ENCODE measurements at regions not wholly inside any gene's neighbourhood (a gene's known extent, or its start where the extent isn't known, plus 50 kb on each side); places are given as distances from the start of the nearest gene placed in this dataset.

GRCh38 chr4:187184508-187184907 is 460.9 kb upstream of the FAT1 start:
- intact Hi-C loops (cut with micrococcal nuclease) = no loop called here
- no peak for ATAC-seq
- no peak for DNase-seq

DNA sequence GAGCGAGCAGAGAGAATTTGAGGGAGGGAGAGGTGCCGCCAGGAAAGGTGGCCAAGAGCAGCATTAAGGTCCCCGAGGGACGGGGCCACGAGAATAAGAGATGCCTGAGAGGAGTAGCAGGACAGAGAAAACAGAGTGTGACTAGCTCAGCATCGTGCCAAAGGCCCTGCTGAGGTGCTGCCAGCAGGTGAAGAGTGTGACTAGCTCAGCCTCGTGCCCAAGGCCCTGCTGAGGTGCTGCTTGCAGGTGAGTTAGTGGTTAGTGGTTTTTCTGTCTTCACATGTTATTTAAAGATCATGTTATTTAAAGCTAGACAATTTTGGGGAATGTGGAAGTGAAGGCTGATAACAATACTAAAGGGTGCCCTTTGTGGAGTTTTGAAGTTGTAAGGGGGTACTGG is 464.5 kb upstream of the FAT1 start:
- intact Hi-C loops (cut with micrococcal nuclease) = no loop called here
- ATAC-seq (no peak), DNase-seq (no peak)

- DNase-seq (no peak), ATAC-seq (no peak)
- intact Hi-C loops (cut with micrococcal nuclease) = no loop called here
Observed at GRCh38 chr4:187188741-187189140, 465.1 kb upstream of the FAT1 start.

- intact Hi-C loops (cut with micrococcal nuclease) = no loop called here
- DNase-seq (no peak), ATAC-seq (no peak)
Observed at GRCh38 chr4:187190390-187190789, 466.7 kb upstream of the FAT1 start.

GRCh38 chr4:187191676-187192075 is 468.0 kb upstream of the FAT1 start:
- intact Hi-C loops (cut with micrococcal nuclease) = no loop called here
- DNase-seq (no peak), ATAC-seq (no peak)

GRCh38 chr4:187192266-187192665 is 468.6 kb upstream of the FAT1 start:
- no peak for DNase-seq
- ATAC-seq = no peak
- intact Hi-C loops (cut with micrococcal nuclease) = no loop called here

- DNase-seq (no peak), ATAC-seq (no peak)
- intact Hi-C loops (cut with micrococcal nuclease) = no loop called here
Observed at GRCh38 chr4:187193141-187193540, 469.5 kb upstream of the FAT1 start.

DNA sequence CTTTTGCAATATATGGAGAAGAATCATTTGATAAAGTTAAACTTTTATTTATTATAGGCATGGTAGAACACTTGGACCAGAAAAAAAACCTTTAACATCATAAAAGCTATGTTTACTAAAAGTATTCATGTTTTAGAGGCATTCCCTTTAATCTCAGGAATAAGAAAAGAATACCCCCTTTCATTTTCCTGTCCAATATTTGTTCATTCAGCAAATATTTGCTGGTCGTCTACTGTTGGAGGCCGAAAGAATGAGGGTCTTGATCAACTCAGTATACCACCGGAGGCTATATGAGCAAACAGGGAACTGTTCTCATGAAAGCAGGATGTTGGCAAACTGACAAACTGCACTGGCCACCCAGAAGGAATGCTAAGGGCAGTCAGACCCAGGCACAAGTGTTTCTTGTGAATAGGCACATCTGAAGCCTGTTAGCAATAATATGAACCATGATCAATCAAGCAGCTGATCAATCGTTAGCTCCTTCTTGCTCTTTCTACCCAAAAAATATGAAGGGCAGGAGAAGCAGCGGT is 480.8 kb upstream of the FAT1 start:
- no peak for DNase-seq
- no peak for ATAC-seq
- intact Hi-C loops (cut with micrococcal nuclease) = no loop called here

GRCh38 chr4:187207931-187208330 is 484.3 kb upstream of the FAT1 start:
- intact Hi-C loops (cut with micrococcal nuclease) = no loop called here
- no peak for DNase-seq
- no peak for ATAC-seq

GRCh38 chr4:187208651-187209050 is 485.0 kb upstream of the FAT1 start:
- ATAC-seq (no peak), DNase-seq (no peak)
- intact Hi-C loops (cut with micrococcal nuclease) = no loop called here

- DNase-seq = no peak
Observed at GRCh38 chr4:187209921-187210613, 486.4 kb upstream of the FAT1 start.

DNA sequence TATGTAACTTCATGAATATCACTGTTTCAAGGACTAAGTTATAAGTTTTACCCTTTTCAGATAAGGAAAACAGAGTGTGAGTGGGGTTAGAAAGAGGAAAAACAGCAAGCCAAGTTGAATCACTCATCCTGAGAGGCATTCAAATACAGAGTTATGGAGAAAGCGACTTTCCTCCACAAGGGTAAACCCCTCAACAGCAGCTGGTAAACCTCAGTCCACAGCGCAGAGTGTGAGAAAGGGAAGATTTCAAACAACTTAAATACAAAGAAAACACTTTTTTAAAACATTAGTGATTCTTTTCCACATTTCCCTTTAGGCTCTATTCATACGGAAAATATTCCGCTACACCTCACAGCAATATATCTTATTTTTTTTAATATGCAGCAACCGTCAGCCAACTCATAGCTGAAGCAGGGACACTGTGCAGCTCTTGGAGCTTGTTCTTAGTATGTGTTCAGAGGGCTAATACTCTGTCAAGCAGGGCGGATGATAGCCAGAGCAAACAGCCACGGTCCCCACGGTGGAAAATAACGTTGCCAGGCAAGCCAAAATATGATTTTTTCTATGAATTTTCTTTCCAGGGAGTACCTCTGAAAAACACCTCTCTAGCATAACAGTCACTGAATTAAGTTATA is 488.9 kb upstream of the FAT1 start:
- DNase-seq (no peak), ATAC-seq (no peak)
- intact Hi-C loops (cut with micrococcal nuclease) = no loop called here

More at GRCh38 chr4:187209921-187210613, 486.4 kb upstream of the FAT1 start:
- ATAC-seq = no peak
- intact Hi-C loops (cut with micrococcal nuclease) = no loop called here

- ATAC-seq = no peak
- intact Hi-C loops (cut with micrococcal nuclease) = no loop called here
- no peak for DNase-seq
Observed at GRCh38 chr4:187215438-187215837, 491.8 kb upstream of the FAT1 start.

- DNase-seq = no peak
- intact Hi-C loops (cut with micrococcal nuclease) = no loop called here
- no peak for ATAC-seq
Observed at GRCh38 chr4:187218705-187219245, 495.1 kb upstream of the FAT1 start.

GRCh38 chr4:187224560-187224959 is 500.9 kb upstream of the FAT1 start:
- intact Hi-C loops (cut with micrococcal nuclease) = no loop called here
- ATAC-seq = no peak
- DNase-seq = no peak

DNA sequence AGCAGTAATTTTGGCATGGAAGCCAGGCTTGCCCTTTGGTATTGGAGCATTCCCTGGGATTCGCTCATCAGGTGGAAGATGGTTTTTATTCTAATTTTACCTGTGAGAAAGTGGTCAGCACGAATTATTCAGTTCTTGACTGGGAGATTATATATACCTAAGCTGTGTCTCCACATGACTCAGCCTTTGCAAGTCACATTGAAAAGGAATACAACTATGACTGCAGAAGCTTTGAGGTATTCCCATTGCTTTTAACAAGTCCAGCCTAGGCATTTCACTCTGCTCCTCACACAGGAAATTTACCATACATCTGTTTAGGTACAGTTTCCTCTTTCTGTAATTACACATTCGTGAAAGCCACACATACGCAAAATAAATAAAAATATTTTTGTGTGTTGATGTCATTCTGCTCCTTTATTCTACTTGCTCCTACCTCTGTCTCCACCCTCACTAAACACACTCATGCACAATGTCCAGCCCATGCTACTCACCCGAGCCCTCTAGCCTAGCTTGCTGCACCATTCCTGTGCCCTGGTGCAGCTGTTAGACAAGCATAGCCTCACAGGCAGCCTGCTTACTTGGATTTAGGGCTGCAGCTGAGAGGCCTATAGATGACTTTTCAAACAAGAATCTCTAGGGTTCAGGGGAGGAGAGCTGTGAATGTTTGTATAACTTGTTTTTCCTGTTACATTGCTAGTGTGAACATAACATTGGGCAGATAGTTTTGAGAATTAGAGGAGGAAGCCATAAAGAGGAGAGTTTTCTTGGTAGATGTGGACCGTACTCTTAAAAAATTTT is 504.4 kb upstream of the FAT1 start:
- DNase-seq (no peak), ATAC-seq (no peak)
- intact Hi-C loops (cut with micrococcal nuclease) = no loop called here

DNA sequence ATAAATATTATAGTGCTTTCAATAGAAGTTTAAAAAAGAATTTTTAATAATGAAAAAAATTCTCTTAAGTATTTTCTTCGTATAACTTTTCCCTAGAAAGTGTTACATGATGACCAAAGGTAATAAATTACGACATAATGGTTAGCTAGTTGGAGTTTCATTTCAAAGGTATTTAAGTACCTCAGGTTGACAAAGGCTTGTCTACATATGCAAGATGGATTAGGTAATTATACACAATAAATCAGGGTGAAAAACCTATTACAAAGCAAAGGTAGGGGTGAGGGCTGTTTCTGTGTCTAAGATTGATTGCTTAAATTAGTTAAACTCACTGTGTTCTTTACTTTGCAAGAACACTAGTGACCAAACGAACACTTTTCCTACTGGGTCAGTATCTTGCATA is 508.5 kb upstream of the FAT1 start:
- DNase-seq = no peak
- no peak for ATAC-seq
- intact Hi-C loops (cut with micrococcal nuclease) = no loop called here

GRCh38 chr4:187232796-187233195 is 509.1 kb upstream of the FAT1 start:
- ATAC-seq = no peak
- no peak for DNase-seq
- intact Hi-C loops (cut with micrococcal nuclease) = no loop called here

GRCh38 chr4:187235456-187236170 is 512.0 kb upstream of the FAT1 start:
- no peak for ATAC-seq
- intact Hi-C loops (cut with micrococcal nuclease) = no loop called here

More at GRCh38 chr4:187235456-187236170, 512.0 kb upstream of the FAT1 start:
- DNase-seq = no peak
